OCI-LY7 (cell line): ENCODE measurements at regions not wholly inside any gene's neighbourhood (a gene's known extent, or its start where the extent isn't known, plus 50 kb on each side); places are given as distances from the start of the nearest gene placed in this dataset.

Experiments used
- CTCF ChIP-seq: fragments of 200-600 bp; sonication (generic); conservative IDR thresholded peaks from 2 replicates; pipeline ENCODE4 v1.5.1; 2014; ENCODE audit warnings: mild to moderate bottlenecking, antibody characterized with exemption, low read length, moderate library complexity, mixed read lengths
- EZH2phosphoT487 ChIP-seq: fragments of 200-600 bp; sonication (generic); IDR thresholded peaks from 2 replicates; pipeline ENCODE4 v1.6.1; 2018; ENCODE audit warnings: low read depth, borderline replicate concordance, mild to moderate bottlenecking, mixed run types, antibody characterized with exemption, low read length, moderate library complexity, mixed read lengths

- TF ChIP-seq CTCF (no peak), EZH2phosphoT487 (no peak)
Measured at GRCh38 chr1:184188037-184188436, 136.5 kb downstream of the TSEN15 start.
